Aorta (tissue), 5 donors: ENCODE measurements at regions not wholly inside any gene's neighbourhood (a gene's known extent, or its start where the extent isn't known, plus 50 kb on each side); places are given as distances from the start of the nearest gene placed in this dataset.
"Not testable (repeated sequence)": the region's sequence is repeated elsewhere in the genome, so short reads cannot be mapped to it uniquely, and the experiment has no call there.

Source experiments
- ATAC-seq: fragments of 200-7000 bp; cut with Tn5 transposase; one replicate; pipeline ENCODE4 v1.9.1; 2022; ENCODE audit warnings: moderate library complexity; ENCODE audit not compliant: low FRiP score
- DNase-seq, 2 donors: peaks; one replicate each; pipeline ENCODE4 v3.0.0-alpha.2; 2020
- H3K27ac ChIP-seq, 2 donors: one replicate each; pipeline ENCODE4 v1.5.1; 2013; ENCODE audit warnings: low read length in 2 of 2, mild to moderate bottlenecking in 2 of 2, moderate library complexity in 2 of 2, control low read depth in 1 of 2, inconsistent platforms in 1 of 2, low read depth in 1 of 2
- H3K27me3 ChIP-seq, 2 donors: one replicate each; pipeline ENCODE4 v1.6.1; 2013; ENCODE audit warnings: control low read depth in 1 of 2, low read length in 1 of 2, mild to moderate bottlenecking in 1 of 2, moderate library complexity in 1 of 2; ENCODE audit not compliant: insufficient read depth in 2 of 2, control insufficient read depth in 1 of 2
- H3K36me3 ChIP-seq, 2 donors: one replicate each; pipeline ENCODE4 v1.6.1; 2013; ENCODE audit warnings: control low read depth in 1 of 2, low read length in 1 of 2, mild to moderate bottlenecking in 1 of 2; ENCODE audit not compliant: insufficient read depth in 2 of 2, control insufficient read depth in 1 of 2
- H3K4me1 ChIP-seq, 2 donors: one replicate each; pipeline ENCODE4 v1.6.1; 2013; ENCODE audit warnings: low read length in 2 of 2, control low read depth in 1 of 2, mild to moderate bottlenecking in 1 of 2, moderate library complexity in 1 of 2; ENCODE audit not compliant: insufficient read depth in 2 of 2, control insufficient read depth in 1 of 2
- H3K4me3 ChIP-seq, 2 donors: one replicate each; pipeline ENCODE4 v1.5.1; 2013; ENCODE audit warnings: low read length in 2 of 2, control low read depth in 1 of 2, mild to moderate bottlenecking in 1 of 2
- H3K9me3 ChIP-seq: one replicate; pipeline ENCODE4 v1.6.1; 2013; ENCODE audit warnings: mild to moderate bottlenecking, low read length; ENCODE audit not compliant: control insufficient read depth
- WGBS, 2 donors: extraction: QIAGEN DNeasy Blood & Tissue Kit; methylation state at CpG; one replicate each; pipeline ENCODE4 v1.1.7; 2013; 5-methylcytosine and 5-hydroxymethylcytosine counted together
- intact Hi-C, 2 donors: fragments of 100-400 bp; cut with DNase I; formaldehyde crosslinking; loops; one replicate each; pipeline versions ENCODE4 v1.14.2 to v1.15.0; 2022
- donor health status: healthy with polysubstance abuse.
- donor health status: Bipolar disorder and iron deficiency.
- donor health status: DM: no; HTN: no; CAD: no.
- donor health status: DM: no; HTN: no; CAD: no.
- donor health status: DM: yes; HTN: yes; CAD: no.

DNA sequence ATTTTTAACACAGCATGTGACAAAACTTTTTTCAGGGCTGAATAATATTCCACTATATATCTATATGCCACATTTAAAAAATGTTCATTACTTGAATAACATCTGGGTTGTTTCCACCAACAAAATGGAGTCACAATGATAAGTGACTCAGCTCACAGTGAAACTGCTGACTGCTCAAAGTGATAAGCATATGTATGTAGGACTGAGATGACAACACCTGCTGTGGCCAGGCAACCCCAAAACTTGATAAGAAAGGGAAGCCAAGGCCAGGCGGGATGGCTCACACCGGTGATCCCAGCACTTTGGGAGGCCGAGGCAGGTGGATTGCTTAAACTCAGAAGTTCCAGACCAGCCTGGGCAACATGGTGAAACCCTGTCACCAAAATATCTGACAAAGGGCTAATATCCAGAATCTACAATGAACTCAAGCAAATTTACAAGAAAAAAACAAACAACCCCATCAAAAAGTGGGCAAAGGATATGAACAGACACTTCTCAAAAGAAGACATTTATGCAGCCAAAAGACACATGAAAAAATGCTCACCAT is 99.2 kb upstream of the TERB2 start:
- intact Hi-C loops, H3K36me3 ChIP-seq, H3K4me1 ChIP-seq, ATAC-seq, H3K9me3 ChIP-seq, DNase-seq, H3K27ac ChIP-seq, H3K4me3 ChIP-seq, H3K27me3 ChIP-seq: not testable (repeated sequence)
- WGBS, 2 donors: 95% methylated on average over 1 of the region's 3 CpGs; no CpG with 5 or more reads in 1 of the 2 donors

DNA sequence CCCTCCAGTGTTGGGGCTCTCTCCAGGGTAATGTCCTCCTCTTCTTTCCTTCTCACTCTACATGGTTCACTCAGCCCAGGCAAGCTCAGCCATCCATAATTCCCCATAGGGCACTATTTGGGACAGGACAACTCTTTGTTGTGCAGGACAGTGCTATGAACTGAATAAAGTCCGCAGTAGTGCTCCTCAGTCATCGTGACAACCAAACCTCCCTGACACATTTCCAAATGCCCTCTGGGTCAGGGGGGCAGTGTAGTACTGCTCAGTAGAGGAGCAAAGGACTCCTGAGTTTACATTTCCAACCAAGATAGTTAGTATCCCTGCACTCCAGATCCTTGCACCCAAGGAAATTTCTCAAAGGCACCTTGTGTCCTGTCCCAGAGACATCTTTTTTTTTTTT is 97.4 kb upstream of the TERB2 start:
- H3K27ac ChIP-seq, H3K4me1 ChIP-seq, intact Hi-C loops, ATAC-seq, H3K27me3 ChIP-seq, DNase-seq, H3K9me3 ChIP-seq, H3K4me3 ChIP-seq, H3K36me3 ChIP-seq: not testable (repeated sequence)
- 80 to 82% methylated on average over 2 of the region's 2 CpGs for whole genome bisulfite sequencing, 2 donors

DNA sequence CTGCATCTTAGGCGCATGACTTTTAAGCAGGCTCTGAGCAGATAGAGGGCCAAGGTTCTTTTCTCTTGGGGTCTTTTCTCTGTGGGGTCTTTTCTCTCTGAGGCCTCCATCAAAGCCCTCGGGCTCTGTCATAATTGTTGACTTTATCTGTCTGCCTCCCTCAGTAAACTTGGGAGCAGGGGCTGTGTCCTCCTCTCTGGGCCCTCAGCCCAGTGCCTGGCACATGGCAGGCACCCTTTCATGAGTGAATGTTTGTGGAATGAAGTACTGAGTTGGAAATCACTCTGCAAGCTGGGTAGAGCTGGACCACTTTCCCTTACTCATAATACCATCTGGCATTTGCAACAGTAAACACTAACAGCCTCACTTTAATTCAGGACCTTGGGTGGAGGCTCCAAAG is 96.3 kb upstream of the TERB2 start:
- H3K9me3 ChIP-seq, H3K27me3 ChIP-seq, H3K27ac ChIP-seq, intact Hi-C loops, DNase-seq, H3K4me3 ChIP-seq, H3K4me1 ChIP-seq, H3K36me3 ChIP-seq, ATAC-seq: not testable (repeated sequence)
- WGBS, 2 donors: 68 to 73% methylated on average over 2 of the region's 2 CpGs

DNA sequence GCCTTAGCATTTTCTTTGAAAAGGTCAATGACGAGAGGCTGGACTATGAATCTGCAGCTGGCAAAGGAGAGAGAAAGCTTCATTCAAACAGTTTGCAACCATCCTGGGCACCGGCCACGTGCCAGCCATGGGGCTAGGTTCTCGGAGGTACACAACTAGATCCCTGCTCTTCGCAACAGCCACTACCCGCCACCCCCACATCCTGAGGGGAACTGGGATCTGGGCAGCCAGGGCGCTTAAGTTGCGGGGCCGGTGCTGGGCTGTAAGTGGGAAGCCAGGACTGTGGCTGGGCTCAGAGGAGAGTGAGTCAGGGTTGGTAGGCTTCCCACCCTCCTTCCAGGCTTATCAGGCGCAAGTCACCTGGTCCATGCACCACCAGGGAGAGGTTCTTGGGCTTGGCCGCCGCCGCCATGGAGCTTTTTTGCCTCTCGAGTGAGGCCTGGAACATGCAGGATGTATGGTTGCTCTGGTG is 95.0 kb upstream of the TERB2 start:
- DNase-seq (no peak), ATAC-seq (peak; percentile 33)
- no peaks in the 10 kb centered on the region for H3K36me3 ChIP-seq
- WGBS, 2 donors: 92 to 93% methylated on average over 14 of the region's 14 CpGs
- H3K27me3 ChIP-seq: no peaks in the 10 kb centered on the region
- H3K4me1 ChIP-seq: no peaks in the 10 kb centered on the region
- intact Hi-C loops: no loop called here
- no peak overlapping the region for H3K4me3 ChIP-seq
- H3K27ac ChIP-seq: no peak overlapping the region
- H3K9me3 ChIP-seq: peaks cover 5% of the 10 kb centered on the region

DNA sequence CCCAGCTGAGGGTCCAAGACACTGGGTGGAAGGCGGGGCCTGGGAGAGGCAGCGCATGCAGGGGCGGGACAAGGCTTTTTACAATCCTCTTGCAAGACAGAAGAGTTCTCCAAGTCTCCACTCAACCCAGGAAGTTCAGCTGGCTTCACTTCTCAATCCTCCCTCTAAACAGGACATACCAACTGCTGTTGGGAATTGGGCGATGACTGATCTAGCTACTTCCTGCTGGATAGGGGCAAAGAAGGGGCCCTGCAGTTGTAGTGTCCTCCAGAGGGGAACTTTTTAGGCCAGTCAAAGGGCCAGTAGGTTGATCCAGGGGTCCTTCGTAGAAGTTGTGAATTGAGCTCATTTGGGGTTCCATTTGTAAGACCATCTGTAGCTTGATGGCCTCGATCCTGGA is 94.6 kb upstream of the TERB2 start:
- Histone ChIP-seq H3K9me3 (peaks cover 5% of the 10 kb centered on the region), H3K27me3 (no peaks in the 10 kb centered on the region), H3K4me3 (no peak overlapping the region), H3K4me1 (no peaks in the 10 kb centered on the region), H3K27ac (no peak overlapping the region), H3K36me3 (no peaks in the 10 kb centered on the region)
- 90% methylated on average over 6 of the region's 6 CpGs for WGBS, 2 donors
- intact Hi-C loops: no loop called here
- ATAC-seq: no peak
- no peak for DNase-seq

DNA sequence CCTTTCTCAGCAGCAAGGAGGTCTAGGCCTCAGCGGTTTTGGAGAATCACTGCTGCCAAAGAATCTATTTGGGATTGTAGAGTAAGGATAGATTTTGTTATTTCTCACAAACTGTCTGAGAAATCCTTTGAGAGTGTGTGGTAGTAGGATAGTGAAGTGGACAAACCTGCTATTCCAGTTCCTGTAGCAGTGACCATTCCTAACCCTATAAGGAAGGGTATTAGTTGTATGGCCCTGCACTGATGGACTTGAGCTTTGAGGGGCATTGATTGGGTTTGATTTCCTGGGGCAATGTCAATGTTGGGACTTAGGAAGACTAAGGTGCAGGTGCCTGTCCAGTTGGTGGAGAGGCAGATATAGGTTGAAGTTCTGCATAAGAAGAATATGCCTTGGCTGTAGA is 93.6 kb upstream of the TERB2 start:
- intact Hi-C loops, H3K4me3 ChIP-seq, H3K27me3 ChIP-seq, DNase-seq, H3K9me3 ChIP-seq, H3K36me3 ChIP-seq, ATAC-seq, H3K4me1 ChIP-seq, H3K27ac ChIP-seq: not testable (repeated sequence)
- WGBS, 2 donors: 78 to 79% methylated on average over 1 of the region's 1 CpG

DNA sequence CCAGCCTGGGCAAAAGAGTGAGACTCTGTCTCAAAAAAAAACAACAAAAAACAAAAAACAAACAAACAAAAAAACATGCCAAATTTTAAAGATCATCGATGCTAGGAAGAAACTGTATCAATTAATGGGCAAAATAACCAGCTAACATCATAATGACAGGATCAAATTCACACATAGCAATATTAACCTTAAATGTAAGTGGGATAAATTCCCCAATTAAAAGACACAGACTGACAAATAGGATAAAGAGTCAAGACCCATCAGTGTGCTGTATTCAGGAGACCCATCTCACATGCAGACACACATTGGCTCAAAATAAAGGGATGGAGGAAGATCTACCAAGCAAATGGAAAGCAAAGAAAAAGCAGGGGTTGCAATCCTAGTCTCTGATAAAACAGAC is 88.4 kb upstream of the TERB2 start:
- WGBS, 2 donors: 78 to 82% methylated on average over 1 of the region's 1 CpG

DNA sequence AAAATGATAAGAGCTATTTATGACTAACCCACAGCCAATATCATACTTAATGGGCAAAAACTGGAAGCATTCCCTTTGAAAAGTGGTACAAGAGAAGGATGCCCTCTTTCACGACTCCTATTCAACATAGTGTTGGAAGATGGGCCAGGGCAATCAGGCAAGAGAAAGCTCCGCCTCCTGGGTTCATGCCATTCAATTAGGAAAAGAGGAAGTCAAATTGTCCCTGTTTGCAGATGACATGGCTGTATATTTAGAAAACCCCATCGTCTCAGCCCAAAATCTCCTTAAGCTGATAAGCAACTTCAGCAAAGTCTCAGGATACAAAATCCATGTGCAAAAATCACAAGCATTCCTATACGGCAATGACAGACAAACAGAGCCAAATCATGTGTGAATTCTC is 86.4 kb upstream of the TERB2 start:
- ATAC-seq, H3K36me3 ChIP-seq, H3K4me3 ChIP-seq, H3K9me3 ChIP-seq, H3K27me3 ChIP-seq, DNase-seq, H3K4me1 ChIP-seq, H3K27ac ChIP-seq, intact Hi-C loops: not testable (repeated sequence)
- 79 to 82% methylated on average over 4 of the region's 4 CpGs for WGBS, 2 donors

More for the DNA sequence above, 88.4 kb upstream of the TERB2 start:
- DNase-seq, H3K36me3 ChIP-seq, ATAC-seq, H3K4me1 ChIP-seq, intact Hi-C loops, H3K27ac ChIP-seq, H3K9me3 ChIP-seq, H3K27me3 ChIP-seq, H3K4me3 ChIP-seq: not testable (repeated sequence)

DNA sequence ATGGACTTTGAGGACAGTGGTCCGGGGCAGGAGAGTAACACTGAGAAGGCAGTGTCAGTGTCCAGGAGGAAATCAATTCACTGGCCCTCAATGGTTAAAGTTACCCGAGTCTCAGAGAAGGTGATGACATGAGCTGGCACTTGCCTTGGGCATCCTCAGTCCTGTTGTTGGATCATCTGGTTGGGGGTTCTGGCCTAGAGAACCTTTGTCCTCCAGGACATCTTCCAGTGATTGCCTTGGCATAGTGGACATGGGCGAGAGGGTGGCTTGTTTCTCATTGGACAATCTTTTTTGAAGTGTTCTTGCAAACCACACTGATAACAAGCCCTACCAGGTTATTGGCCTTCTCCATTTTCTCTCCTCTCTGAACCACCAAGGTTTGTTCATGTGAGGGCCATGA is 83.4 kb upstream of the TERB2 start:
- H3K4me3 ChIP-seq: no peak overlapping the region
- ATAC-seq: no peak
- intact Hi-C loops: no loop called here
- H3K36me3 ChIP-seq: no peaks in the 10 kb centered on the region
- H3K4me1 ChIP-seq: no peaks in the 10 kb centered on the region
- H3K27me3 ChIP-seq: no peaks in the 10 kb centered on the region
- WGBS, 2 donors: 74 to 78% methylated on average over 3 of the region's 3 CpGs
- no peak overlapping the region for H3K27ac ChIP-seq
- H3K9me3 ChIP-seq: peaks cover 6% of the 10 kb centered on the region
- DNase-seq: no peak
